GM19043 (cell line): ENCODE measurements at regions not wholly inside any gene's neighbourhood (a gene's known extent, or its start where the extent isn't known, plus 50 kb on each side); places are given as distances from the start of the nearest gene placed in this dataset.

Experiments used
- ATAC-seq: cut with Tn5 transposase; IDR thresholded peaks from one replicate; pipeline ENCODE4 v1.9.1; 2021; ENCODE audit warnings: low read depth; ENCODE audit not compliant: unreplicated experiment

GRCh38 chr3:170784406-170784805, 85.6 kb downstream of the RPL22L1 start:
- no peak for ATAC-seq

DNA sequence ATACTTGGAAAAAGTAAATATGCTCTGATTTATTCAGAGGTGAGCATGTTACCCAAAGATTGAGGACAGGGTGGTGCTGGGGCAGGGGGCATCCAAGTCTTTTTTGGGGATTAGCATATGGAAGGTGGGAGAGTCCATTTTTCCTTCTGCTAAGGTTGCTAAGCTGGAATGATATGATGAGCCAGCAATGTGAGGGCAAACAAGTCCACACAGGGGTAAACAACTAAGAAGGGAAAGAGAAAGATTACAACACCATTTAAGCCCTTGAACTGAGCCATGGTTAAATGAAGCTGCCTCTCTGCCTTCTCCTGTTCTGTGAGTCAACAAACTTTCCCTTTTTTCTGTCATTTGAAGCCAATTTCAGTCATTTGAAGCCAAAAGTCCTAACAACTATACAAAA, 89.0 kb downstream of the RPL22L1 start:
- ATAC-seq, result no peak

DNA sequence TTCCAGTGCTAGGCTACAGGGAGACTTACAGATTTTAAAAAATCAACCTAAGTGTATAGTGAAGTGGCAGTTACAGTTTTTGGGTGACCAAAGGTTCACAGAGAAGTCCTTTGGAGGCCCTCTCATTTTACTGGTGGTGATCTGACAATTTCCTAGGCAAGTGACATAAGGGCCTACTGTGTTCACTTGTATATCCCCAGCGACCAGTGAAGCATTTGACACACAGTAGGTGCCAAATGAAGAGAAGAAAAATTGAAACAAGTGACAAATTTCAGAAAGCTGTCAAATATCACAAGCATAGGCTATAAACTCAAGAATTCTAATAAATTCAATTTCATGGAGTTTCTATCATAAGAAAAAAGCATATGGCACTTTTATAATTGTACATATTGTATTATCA, 89.5 kb downstream of the RPL22L1 start:
- no peak for ATAC-seq

DNA sequence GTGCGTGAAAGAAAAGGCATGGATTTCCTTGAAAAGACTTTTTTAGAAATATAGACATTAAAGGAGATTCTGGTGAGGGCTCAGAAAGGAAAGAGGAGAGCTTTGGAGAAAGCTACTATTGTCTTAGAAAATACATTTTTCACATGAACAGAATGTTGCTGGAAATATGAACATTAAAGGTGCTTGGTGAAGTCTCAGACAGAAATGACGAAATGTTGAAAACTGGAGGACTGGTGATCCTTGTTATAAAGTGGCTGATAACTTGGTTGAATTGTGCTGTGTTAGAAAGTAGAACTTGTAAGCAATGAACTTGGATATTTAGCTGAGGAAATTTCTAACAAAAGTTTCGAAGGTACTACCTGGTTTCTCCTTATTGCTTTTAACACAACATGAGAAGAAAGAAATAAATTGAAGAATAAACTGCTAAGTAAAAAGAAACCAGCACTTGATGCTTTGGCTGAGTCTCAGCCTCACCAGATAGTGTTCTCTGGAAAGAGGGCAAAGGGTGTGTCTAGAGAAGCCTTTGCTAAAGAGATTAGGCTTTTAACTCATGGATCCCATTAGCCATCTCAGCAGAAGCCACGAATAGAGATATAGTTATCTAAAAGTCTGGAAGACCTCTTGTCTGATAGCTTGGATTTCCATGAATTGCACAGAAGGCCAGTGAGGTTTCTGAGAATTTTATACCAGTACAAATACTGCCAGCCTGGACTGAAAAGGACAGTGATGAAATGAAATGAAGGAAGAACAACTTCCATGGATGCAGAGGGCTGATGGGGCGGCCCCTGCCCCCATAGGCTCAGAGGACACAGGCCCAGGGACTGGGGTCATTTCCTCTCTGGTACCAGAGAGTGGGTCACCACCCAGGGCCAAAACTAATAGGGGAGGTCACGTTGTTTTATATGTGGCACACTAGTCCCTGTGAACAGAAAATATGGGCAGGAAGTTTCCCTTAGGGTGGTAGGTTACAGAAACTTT, 91.5 kb downstream of the RPL22L1 start:
- ATAC-seq, result no peak

- no peak for ATAC-seq
These were observed 92.5 kb downstream of the RPL22L1 start for GRCh38 chr3:170777564-170777926.

DNA sequence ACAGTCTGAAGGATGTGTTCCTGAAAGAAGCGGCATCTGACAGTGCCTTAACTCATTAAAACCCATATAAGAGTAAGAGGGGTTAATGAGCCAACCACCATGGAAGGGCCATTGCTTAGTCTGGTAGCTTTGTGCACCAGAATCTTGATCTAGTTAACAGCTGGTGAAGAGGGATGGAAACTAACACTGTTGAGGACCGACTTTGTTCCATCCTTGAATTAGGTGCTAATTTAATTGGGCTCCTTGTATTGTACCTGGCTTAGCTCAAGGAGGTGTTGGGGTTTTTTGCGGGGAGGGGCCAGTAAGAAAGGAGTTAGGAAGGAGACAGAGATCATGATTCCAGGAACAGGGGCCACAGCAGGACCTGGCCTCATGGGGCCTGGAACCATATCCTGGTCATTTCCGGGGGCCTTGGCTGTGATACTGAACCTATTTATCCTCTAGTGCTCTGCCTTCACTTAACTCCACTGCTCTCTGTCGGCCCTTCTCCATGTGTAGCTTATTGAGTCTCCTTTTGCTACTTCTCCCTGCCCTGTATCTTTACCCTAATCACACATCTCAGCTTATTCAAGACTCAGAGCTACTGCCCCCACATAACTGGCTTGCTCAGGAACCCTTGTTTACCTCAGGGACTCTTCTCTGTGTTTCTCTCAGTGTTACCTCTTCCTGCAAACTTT, 93.0 kb downstream of the RPL22L1 start:
- no peak for ATAC-seq

GRCh38 chr3:170773682-170774425, 96.1 kb downstream of the RPL22L1 start:
- no peak for ATAC-seq

DNA sequence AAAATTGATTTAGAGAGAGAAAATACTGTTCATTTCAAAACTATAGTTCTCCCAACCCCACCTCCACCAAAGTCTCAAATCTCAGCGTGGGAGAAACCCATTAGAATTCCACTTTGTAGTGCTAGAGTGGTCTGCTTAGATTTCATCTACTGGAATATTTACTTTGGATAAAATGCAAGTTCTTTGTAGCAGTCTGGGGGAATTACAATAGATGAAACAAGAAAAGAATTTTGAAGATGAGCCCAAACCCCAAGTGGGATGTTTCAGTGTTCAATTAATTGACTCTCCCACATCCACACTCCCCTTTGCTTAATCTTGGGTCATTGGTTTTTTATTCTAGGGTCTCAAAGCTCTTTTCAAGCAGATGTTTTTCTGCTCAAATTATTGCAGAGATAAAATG, 97.8 kb downstream of the RPL22L1 start:
- ATAC-seq, result no peak

DNA sequence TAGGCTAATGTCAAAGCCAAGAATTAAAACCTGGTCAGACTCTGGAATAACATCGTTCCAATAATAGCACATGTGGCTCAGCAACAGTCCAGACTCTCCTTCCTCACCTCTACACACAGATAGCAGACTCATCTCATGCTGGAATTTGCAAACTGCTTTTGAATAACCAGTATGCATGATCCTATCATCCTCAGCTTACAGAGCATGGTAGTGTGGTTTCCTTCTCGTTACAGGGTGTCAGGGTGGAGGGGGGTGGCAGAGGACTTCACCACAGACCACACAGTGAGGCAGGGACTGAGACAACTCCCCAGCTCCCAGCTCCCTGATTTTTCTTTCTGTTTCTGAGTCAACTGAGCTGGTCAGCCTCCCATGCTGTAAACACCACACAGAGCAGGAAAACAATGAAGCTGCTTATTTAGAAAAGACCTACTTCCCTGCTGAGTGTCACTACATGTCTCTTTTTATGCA, 101.6 kb downstream of the RPL22L1 start:
- ATAC-seq, result no peak

DNA sequence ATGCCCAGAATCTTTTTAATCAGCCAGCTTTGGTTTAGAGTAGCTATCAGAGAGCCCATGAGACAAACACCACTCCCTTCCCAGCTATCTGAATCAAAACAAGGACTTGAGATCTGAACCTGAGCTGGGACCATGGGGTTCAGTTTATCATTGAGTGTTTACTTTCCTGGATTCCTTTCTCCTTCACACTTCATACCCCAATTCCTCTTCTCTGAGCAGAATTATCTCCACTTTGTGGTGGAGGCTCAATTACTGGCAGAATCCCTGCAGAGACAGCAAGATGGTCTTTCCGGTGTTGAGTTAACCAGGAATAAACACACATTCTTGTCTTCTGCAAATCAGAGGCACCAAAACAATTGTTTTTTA, 102.4 kb downstream of the RPL22L1 start:
- no peak for ATAC-seq

DNA sequence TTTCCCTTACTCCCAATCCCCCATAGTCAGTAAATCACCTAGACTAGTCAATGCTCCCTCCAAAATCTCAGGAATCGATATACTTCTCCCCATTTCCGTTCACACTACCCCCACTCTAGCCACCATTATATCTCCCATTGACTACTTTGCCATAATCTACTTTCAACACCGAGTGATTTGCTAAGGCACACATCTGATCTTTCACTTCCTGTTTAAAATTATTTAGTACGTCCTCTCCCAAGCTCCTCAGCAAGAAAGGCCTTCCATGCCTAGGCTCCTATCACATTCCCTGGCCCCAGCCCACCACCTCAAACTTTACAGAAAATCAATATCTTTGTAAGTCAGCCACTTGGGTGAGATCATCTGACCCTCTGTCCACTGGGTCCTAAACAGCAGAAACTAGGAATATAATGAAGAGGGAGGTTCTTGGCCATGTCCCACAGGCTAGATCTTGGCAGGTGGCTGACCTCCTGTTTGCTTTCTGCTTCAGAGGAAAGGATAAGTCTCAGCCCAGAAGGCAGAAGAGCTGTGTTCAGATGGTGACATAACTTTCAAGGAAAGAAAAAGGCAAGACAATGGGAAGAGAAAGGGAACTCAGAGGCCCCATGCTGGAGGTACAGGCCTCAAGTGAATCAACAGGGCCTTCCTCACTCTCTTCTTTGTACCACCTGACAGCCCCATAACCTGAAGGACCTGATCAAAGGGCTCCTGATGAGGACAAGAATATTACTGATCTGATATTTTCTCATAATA, 103.0 kb downstream of the RPL22L1 start:
- ATAC-seq, result no peak

DNA sequence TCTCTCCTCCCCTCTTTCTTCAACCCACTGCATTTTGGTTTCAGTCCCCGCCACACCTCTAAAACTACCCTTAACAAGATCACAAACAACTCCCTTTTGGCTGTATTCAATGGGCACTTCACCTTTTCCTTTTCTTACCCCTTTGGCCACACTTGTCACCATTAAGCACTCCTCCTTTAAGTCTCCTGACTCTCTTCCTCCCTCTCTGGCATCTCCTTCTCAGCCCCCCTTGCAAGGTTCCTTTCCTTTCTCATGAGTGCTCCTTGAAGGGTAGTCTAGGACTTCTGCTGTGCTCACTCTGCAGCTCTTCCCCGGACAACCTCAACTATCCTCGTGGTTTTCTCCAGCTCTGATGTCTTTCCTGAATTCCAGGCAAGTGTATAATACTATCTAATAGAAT, 103.7 kb downstream of the RPL22L1 start:
- ATAC-seq, result no peak

GRCh38 chr3:170765419-170766078, 104.4 kb downstream of the RPL22L1 start:
- ATAC-seq, result no peak

GRCh38 chr3:170764017-170764416, 106.0 kb downstream of the RPL22L1 start:
- ATAC-seq, result no peak

DNA sequence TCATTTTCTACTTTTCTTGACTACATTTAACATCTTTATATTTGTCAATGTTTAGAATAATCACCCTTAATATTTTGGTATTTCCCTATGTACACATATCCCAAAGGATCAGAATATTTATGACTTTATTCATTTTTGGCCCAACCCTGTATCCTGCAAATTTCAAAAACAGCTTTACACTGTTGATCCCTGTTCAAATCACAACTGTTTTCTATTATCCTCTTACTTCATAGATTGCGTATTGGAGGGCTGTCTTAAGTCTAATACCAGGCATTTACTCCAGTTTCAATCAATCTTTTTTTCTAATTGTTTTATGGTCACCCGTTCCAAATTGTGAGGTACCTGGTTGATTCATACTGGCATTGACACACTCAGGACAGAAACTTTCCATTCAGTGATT, 107.9 kb downstream of the RPL22L1 start:
- no peak for ATAC-seq

DNA sequence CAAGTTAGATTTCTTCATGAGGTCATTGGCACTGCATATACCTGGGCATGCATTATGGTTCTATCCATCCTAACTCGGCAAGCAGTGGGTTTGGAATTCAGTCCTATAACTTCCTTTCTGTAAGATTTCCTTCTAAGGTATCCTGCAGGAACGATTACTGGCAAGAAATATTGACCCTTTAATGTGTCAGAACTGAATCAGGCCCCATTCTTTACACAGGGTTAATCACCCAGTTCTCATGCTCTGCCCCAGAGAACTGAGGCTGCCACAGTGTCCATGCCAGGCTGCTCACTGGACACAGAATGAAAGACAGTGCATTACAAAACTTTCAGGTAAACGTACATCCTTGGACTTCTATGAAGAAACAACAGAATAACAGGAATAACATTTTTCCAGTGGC, 108.9 kb downstream of the RPL22L1 start:
- no peak for ATAC-seq

DNA sequence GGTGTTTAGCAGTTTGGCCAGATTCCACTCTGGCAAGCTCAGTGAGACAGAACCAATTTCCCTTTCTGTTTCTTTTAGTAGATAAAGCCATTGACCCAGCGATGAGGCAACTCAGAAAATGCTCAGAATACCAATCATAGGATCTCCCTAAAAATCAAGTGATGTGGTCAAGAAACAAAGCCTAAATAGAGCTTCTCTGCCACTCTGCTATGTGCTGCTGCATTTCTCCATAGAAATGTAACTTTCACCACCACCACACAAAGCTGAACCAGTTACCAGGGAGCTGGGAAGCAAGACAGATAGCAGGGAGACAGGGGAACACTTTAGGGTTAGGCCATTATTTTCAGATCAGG, 109.8 kb downstream of the RPL22L1 start:
- ATAC-seq, result no peak

DNA sequence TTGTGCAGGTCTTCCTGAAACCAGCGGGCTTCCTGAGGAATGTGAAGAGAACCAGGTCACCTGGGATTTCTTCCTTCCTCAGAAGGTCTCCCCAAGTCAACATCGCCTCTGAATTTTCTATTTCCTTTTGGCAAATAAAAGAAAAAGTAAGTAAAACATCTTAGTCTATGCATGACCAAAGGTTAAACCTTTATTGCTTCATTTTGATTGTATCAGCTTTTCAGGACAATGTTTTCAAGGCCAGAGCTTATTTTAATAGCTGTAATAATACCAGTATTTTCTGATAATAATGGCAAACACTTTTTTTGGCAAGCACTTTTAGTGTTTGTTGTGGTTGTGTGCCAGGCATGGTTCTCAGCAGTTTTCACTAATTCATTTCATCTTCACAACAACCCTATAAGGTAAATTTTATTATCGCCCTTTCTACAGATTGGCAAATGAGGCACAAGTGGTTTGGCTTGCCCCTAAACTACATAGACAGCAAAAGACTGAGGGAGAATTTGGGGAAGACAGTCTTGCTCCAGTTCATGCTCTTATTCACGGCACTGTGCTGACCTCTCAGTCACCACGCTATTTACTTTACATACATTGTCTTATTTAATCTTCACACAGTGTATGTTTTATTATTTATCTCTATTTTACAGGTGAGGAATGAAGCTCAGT, 110.4 kb downstream of the RPL22L1 start:
- no peak for ATAC-seq

DNA sequence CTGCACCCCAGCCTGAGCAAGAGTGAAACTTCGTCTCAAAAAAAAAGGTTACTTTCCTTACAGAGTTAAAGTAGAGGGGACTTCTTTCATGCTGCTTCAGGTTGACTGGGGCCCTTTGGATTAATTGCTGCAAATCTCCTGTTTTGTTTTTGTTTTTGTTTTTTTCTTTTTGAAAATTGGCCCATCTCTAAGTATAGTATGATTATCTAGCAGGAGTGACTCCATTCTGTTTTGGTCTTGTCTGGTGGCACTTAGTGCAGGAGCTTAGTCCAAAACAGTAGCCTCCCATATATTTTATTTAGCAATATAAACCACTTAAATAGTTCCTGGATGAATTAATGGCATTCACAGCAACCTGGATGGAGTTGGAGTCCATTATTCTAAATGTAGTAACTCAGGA, 113.0 kb downstream of the RPL22L1 start:
- ATAC-seq, result no peak

DNA sequence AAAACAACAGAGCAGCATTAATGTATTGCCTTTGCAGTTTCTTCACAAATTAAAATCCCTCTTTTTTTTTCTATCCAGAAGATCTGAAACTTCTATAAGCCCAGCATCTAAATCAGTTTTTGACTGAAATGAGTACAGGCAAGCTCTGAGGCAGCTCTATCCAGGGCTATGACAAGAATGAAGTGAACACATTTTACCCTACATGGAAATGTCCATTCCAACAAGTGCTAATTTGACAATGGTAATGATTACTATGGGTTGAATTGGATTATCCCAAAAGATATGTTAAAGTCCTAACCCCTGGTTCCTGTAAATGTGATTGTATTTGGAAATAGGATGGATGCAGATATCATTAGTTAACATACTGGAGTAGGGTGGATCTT, 115.7 kb downstream of the RPL22L1 start:
- no peak for ATAC-seq
